ENCODE measurements at regions not wholly inside any gene's neighbourhood (a gene's known extent, or its start where the extent isn't known, plus 50 kb on each side); places are given as distances from the start of the nearest gene placed in this dataset.

DNA sequence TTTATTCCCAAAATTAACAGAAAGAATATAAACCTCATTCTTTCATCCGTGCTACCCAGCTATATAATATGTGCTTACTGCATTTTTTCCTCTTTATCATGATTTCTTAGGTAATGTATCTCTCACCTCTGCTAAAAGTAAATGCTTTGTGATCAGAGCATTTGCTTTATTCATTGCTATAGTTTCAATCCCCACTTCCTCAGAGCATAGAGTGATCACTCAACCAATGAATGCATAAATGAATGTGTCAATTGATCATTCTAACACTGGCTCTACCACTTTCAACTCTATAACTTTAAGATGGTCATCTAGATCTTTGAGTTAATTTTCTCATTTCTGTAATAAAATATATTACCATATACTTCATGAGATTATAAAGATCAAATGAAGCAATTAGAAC is 719.2 kb downstream of the CETN3 start:
- Histone ChIP-seq H3K4me2 (ENCODE audit: insufficient read depth, low read length) (no peak overlapping the region), H3K27ac (ENCODE audit: insufficient read depth, low read depth, low read length) (no peak overlapping the region), H4K20me1 (replicated peaks; ENCODE audit: control insufficient read depth, extremely low read depth, insufficient read depth, low read length) (no peaks in the 10 kb centered on the region), H3K9me3 (replicated peaks; ENCODE audit: control insufficient read depth, insufficient read depth, low read length) (no peaks in the 10 kb centered on the region), H3K4me3 (replicated peaks in 1 of 3; ENCODE audit: insufficient read depth in 1 of 3, low read depth in 1 of 3, low read length in 3 of 3) (no peak overlapping the region), H3K79me2 (ENCODE audit: control insufficient read depth, insufficient read depth, low read length) (no peaks in the 10 kb centered on the region), H3K9ac (replicated peaks; ENCODE audit: extremely low read depth, insufficient read depth, low read length) (no peak overlapping the region), H3K4me1 (ENCODE audit: control insufficient read depth, extremely low read depth, insufficient read depth, low read length) (no peaks in the 10 kb centered on the region), H3K36me3 (ENCODE audit: control insufficient read depth in 2 of 2, extremely low read depth in 1 of 2, insufficient read depth in 2 of 2, low read length in 2 of 2) (no peaks in the 10 kb centered on the region), H3K27me3 (ENCODE audit: control insufficient read depth in 2 of 2, insufficient read depth in 2 of 2, low read length in 2 of 2) (no peaks in the 10 kb centered on the region), H2AFZ (ENCODE audit: low read depth, low read length) (no peak overlapping the region), H3K9me1 (replicated peaks; ENCODE audit: control insufficient read depth, extremely low read depth, insufficient read depth, low read length) (no peaks in the 10 kb centered on the region)
- intact Hi-C loops (cut with micrococcal nuclease) = no loop called here
- dilution Hi-C loops (cut with MboI; ENCODE audit: extremely low pct_ligation_motif_present, low sequenced_read_pairs) = no loop called here
- CTCF ChIA-PET = no interaction called here
- TF ChIP-seq FOS (IDR thresholded peaks at IDR 0.05; ENCODE audit: borderline replicate concordance, insufficient read depth, low read length) (no peak), MYC (IDR thresholded peaks at IDR 0.05; ENCODE audit: low read depth, low read length) (no peak), POLR2AphosphoS5 (IDR thresholded peaks at IDR 0.05; ENCODE audit: insufficient read depth, low read depth, low read length) (no peak), JUN (IDR thresholded peaks at IDR 0.05; ENCODE audit: borderline replicate concordance, insufficient read depth, insufficient read length, low read depth) (no peak), GATA2 (IDR thresholded peaks at IDR 0.05; ENCODE audit: insufficient read depth, insufficient read length, low read depth, low read length) (no peak)
- TF ChIP-seq, protein P1, sequence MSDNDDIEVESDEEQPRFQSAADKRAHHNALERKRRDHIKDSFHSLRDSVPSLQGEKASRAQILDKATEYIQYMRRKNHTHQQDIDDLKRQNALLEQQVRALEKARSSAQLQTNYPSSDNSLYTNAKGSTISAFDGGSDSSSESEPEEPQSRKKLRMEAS (IDR thresholded peaks at IDR 0.05; ENCODE audit: insufficient read depth, insufficient read length) = no peak
- TF ChIP-seq, protein P2, sequence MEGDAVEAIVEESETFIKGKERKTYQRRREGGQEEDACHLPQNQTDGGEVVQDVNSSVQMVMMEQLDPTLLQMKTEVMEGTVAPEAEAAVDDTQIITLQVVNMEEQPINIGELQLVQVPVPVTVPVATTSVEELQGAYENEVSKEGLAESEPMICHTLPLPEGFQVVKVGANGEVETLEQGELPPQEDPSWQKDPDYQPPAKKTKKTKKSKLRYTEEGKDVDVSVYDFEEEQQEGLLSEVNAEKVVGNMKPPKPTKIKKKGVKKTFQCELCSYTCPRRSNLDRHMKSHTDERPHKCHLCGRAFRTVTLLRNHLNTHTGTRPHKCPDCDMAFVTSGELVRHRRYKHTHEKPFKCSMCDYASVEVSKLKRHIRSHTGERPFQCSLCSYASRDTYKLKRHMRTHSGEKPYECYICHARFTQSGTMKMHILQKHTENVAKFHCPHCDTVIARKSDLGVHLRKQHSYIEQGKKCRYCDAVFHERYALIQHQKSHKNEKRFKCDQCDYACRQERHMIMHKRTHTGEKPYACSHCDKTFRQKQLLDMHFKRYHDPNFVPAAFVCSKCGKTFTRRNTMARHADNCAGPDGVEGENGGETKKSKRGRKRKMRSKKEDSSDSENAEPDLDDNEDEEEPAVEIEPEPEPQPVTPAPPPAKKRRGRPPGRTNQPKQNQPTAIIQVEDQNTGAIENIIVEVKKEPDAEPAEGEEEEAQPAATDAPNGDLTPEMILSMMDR (IDR thresholded peaks at IDR 0.05; ENCODE audit: extremely low read depth in 1 of 2, insufficient read depth in 1 of 2, low read depth in 1 of 2, low read length in 2 of 2) = no peak
- no TSS peak for BruUV-seq (replicated peaks)
- FAIRE-seq = no peak
- POLR2A ChIA-PET = no interaction called here
- DNase-seq (ENCODE audit: low read depth, low spot score) = no peak

All from endothelial cell of umbilical vein (primary cell).